Tibial nerve (tissue), 4 donors: ENCODE measurements at regions not wholly inside any gene's neighbourhood (a gene's known extent, or its start where the extent isn't known, plus 50 kb on each side); places are given as distances from the start of the nearest gene placed in this dataset.

Source experiments
- CTCF ChIP-seq, 5 experiments: fragments of 200-600 bp in 3 of 5; fragments of 450-650 bp in 2 of 5; sonication (generic) in 3 of 5; IDR thresholded peaks; one replicate each; pipeline ENCODE4 v1.5.1; 2016 to 2019; ENCODE audit warnings: antibody characterized with exemption in 5 of 5, mild to moderate bottlenecking in 3 of 5, moderate library complexity in 2 of 5
- EP300 ChIP-seq, 2 donors: sonication (generic); formaldehyde crosslinking; IDR thresholded peaks; one replicate each; pipeline ENCODE4 v1.6.1; 2017; ENCODE audit warnings: antibody characterized with exemption in 2 of 2, mild to moderate bottlenecking in 1 of 2
- POLR2A ChIP-seq, 2 donors: fragments of 450-650 bp; IDR thresholded peaks; one replicate each; pipeline ENCODE4 v1.6.1; 2017; ENCODE audit warnings: antibody characterized with exemption in 2 of 2, mild to moderate bottlenecking in 2 of 2, moderate library complexity in 2 of 2

- no peak for TF ChIP-seq CTCF (IDR thresholded peaks at IDR 0.05)
- no peak for TF ChIP-seq EP300 (IDR thresholded peaks at IDR 0.05)
- no peak for TF ChIP-seq POLR2A (IDR thresholded peaks at IDR 0.05)
Measured at GRCh38 chr2:236400594-236401360, 136.6 kb upstream of the ASB18 start.
